ENCODE measurements at regions not wholly inside any gene's neighbourhood (a gene's known extent, or its start where the extent isn't known, plus 50 kb on each side); places are given as distances from the start of the nearest gene placed in this dataset.

DNA sequence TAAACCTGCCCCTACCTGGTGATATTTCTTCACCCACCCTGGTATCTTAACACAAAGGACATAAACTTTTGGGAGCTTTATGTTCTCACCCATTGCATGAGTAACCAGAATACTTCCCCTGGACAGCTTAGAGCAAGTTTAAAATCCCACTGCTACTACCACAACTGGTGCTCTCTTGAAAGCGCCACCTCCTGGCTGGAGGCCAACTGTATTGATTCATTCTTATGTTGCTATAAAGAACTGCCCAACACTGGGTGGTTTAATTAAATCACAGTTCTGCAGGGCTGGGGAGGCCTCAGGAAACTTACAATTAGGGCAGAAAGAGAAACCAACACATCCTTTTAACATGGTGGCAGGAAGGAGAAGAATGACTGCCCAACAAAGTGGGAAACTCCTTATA lies 592.4 kb downstream of the EPHA3 start:
- H3K27ac ChIP-seq (ENCODE audit: extremely low read depth, low read depth, low read length), result no peak overlapping the region
- 14% methylated on average over 1 of the region's 1 CpG for WGBS (ENCODE audit: insufficient coverage, low coverage, missing lambda C conversion rate)
- CTCF ChIA-PET (ENCODE audit: low intra/inter-chr PET ratio), result no interaction called here
- no peaks in the 10 kb centered on the region for H3K9me3 ChIP-seq (replicated peaks; ENCODE audit: control insufficient read depth, insufficient read depth, low read depth, low read length)
- no peaks in the 10 kb centered on the region for H3K4me1 ChIP-seq (replicated peaks in 1 of 2; ENCODE audit: control insufficient read depth in 2 of 2, insufficient read depth in 2 of 2, low read length in 2 of 2)
- H3K9me1 ChIP-seq (ENCODE audit: control insufficient read depth, insufficient read depth, low read length), result no peaks in the 10 kb centered on the region
- no peak overlapping the region for H2AFZ ChIP-seq (ENCODE audit: low read depth, low read length)
- H3K9ac ChIP-seq (ENCODE audit: insufficient read depth in 1 of 2, low read depth in 2 of 2, low read length in 2 of 2), result no peak overlapping the region
- in situ Hi-C loops (cut with MboI) (no loop called here), intact Hi-C loops (cut with micrococcal nuclease) (loop anchor here (10.0 kb wide), 1 partner anchor 1485 kb away; no protein-coding TSS in a partner anchor)
- H4K20me1 ChIP-seq (replicated peaks; ENCODE audit: control insufficient read depth, insufficient read depth, low read length), result no peaks in the 10 kb centered on the region
- POLR2A ChIA-PET, result no interaction called here
- no peak overlapping the region for H3K4me3 ChIP-seq
- ATAC-seq, result no peak
- no peak for FAIRE-seq
- BruUV-seq (replicated peaks), result no TSS peak
- no peaks in the 10 kb centered on the region for H3K36me3 ChIP-seq (ENCODE audit: control insufficient read depth, insufficient read depth, low read length)
- H3K79me2 ChIP-seq (ENCODE audit: control insufficient read depth, insufficient read depth, low read length), result no peaks in the 10 kb centered on the region
- H3K4me2 ChIP-seq (ENCODE audit: insufficient read depth, low read length), result no peak overlapping the region
- no peak for DNase-seq (ENCODE audit: extremely low read depth in 1 of 4, low spot score in 3 of 4)
- no peaks in the 10 kb centered on the region for H3K27me3 ChIP-seq (ENCODE audit: control insufficient read depth in 2 of 2, insufficient read depth in 2 of 2, low read length in 2 of 2)
- TF ChIP-seq CREB3 (tag; conservative IDR thresholded peaks at IDR 0.05; ENCODE audit: low read depth) (no peak), NFRKB (IDR thresholded peaks at IDR 0.05; ENCODE audit: low read depth) (no peak), CBFA2T3 (IDR thresholded peaks at IDR 0.05) (no peak), PTBP1 (IDR thresholded peaks at IDR 0.05; ENCODE audit: low read depth, low read length) (no peak), CEBPG (CRISPR knock-in tag; IDR thresholded peaks at IDR 0.05) (no peak), CEBPG (tag; conservative IDR thresholded peaks at IDR 0.05 in 1 of 2, IDR thresholded peaks at IDR 0.05 in 1 of 2) (no peak), ZNF146 (CRISPR knock-in tag; IDR thresholded peaks at IDR 0.05; ENCODE audit: unreplicated experiment) (no peak), SP2 (IDR thresholded peaks at IDR 0.05; ENCODE audit: extremely low read depth, low read depth, low read length, poor library complexity, severe bottlenecking) (no peak), SMARCA4 (IDR thresholded peaks at IDR 0.05) (no peak), ZBTB34 (CRISPR knock-in tag; IDR thresholded peaks at IDR 0.05) (no peak), BHLHE40 (IDR thresholded peaks at IDR 0.05; ENCODE audit: low read length) (no peak), FUS (optimal IDR thresholded peaks at IDR 0.05; ENCODE audit: low read depth, low read length) (no peak), PHTF2 (CRISPR knock-in tag; IDR thresholded peaks at IDR 0.05) (no peak), SIX5 (IDR thresholded peaks at IDR 0.05; ENCODE audit: borderline replicate concordance in 1 of 2, insufficient read depth in 1 of 2, low read depth in 1 of 2, low read length in 2 of 2) (no peak)
- TF ChIP-seq, protein P1, sequence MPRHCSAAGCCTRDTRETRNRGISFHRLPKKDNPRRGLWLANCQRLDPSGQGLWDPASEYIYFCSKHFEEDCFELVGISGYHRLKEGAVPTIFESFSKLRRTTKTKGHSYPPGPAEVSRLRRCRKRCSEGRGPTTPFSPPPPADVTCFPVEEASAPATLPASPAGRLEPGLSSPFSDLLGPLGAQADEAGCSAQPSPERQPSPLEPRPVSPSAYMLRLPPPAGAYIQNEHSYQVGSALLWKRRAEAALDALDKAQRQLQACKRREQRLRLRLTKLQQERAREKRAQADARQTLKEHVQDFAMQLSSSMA (CRISPR knock-in tag; IDR thresholded peaks at IDR 0.05), result no peak
- TF ChIP-seq, protein P2, sequence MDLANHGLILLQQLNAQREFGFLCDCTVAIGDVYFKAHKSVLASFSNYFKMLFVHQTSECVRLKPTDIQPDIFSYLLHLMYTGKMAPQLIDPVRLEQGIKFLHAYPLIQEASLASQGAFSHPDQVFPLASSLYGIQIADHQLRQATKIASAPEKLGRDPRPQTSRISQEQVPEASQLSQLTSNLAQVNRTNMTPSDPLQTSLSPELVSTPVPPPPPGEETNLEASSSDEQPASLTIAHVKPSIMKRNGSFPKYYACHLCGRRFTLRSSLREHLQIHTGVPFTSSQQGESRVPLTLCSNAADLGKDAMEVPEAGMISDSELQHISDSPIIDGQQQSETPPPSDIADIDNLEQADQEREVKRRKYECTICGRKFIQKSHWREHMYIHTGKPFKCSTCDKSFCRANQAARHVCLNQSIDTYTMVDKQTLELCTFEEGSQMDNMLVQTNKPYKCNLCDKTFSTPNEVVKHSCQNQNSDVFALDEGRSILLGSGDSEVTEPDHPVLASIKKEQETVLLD (IDR thresholded peaks at IDR 0.05), result no peak
- TF ChIP-seq, protein P3, sequence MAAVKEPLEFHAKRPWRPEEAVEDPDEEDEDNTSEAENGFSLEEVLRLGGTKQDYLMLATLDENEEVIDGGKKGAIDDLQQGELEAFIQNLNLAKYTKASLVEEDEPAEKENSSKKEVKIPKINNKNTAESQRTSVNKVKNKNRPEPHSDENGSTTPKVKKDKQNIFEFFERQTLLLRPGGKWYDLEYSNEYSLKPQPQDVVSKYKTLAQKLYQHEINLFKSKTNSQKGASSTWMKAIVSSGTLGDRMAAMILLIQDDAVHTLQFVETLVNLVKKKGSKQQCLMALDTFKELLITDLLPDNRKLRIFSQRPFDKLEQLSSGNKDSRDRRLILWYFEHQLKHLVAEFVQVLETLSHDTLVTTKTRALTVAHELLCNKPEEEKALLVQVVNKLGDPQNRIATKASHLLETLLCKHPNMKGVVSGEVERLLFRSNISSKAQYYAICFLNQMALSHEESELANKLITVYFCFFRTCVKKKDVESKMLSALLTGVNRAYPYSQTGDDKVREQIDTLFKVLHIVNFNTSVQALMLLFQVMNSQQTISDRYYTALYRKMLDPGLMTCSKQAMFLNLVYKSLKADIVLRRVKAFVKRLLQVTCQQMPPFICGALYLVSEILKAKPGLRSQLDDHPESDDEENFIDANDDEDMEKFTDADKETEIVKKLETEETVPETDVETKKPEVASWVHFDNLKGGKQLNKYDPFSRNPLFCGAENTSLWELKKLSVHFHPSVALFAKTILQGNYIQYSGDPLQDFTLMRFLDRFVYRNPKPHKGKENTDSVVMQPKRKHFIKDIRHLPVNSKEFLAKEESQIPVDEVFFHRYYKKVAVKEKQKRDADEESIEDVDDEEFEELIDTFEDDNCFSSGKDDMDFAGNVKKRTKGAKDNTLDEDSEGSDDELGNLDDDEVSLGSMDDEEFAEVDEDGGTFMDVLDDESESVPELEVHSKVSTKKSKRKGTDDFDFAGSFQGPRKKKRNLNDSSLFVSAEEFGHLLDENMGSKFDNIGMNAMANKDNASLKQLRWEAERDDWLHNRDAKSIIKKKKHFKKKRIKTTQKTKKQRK (IDR thresholded peaks at IDR 0.05; ENCODE audit: borderline replicate concordance, low read depth, low read length), result no peak
